Kasumi-1 (cell line): ENCODE measurements at regions not wholly inside any gene's neighbourhood (a gene's known extent, or its start where the extent isn't known, plus 50 kb on each side); places are given as distances from the start of the nearest gene placed in this dataset.
"Not testable (repeated sequence)": the region's sequence is repeated elsewhere in the genome, so short reads cannot be mapped to it uniquely, and the experiment has no call there.

Experiments
- DNase-seq, 2 experiments: peaks; one replicate each; lab custom pipeline; 2025; lab: John Stamatoyannopoulos, UW

DNA sequence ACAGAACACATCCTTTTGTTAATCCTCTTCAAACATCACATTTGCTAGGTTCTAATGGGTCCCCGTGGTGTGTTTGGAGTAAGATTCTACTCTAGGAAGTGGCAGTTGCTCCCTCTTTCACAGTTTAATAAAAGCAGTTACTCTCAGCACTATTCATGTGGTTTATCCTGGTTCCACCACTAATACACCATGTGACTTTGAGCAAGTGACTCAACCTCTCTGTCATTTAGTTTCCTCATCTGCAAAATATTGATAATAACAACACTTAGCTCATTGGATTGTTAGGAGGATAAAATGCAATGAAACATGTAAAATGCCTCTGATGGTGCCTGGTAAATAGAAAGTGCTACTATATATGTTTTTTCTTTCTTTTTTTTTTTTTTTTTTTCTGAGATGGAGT lies 488.0 kb upstream of the NOX3 start:
- no peak for DNase-seq

DNA sequence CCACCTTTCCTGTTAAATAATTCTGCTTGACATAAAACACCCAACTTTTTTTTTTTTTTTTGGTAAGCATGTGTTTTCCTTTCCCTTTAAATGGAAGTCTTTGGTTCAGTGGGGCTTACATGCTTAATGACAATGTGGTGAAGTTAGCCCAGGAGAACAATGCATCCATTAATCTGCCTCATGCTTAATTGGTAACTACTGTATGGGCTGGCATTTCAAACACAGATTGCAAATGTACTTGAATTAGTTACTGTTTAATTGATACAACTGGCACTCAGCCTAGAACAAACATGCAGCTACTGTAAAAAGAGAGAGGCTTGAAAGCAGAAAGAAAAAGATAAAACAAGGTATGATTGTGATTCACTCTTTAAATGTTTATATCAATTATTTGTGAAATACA lies 483.6 kb upstream of the NOX3 start:
- DNase-seq, result no peak

- no peak for DNase-seq
These were observed 480.9 kb upstream of the NOX3 start for GRCh38 chr6:155936551-155936950.

DNA sequence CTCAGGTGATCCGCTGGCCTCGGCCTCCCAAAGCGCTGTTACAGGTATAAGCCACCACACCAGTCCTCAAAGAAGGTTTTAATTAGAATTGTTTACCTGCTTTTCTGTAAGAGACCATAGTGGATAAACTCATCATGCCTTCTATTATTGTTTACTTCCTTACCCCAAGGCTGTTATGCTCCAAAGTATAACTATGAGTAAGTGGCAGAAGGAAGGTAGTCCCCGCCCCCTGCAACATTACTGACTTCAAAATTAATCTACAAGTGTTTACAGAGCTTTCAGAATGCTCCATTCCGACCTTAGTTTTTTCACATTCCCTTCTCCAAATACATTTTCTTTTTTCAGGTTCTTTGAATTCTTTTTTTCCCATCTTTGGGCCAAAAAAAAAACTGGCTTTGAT lies 480.5 kb upstream of the NOX3 start:
- no peak for DNase-seq

- DNase-seq, result no peak
These were observed 461.4 kb upstream of the NOX3 start for GRCh38 chr6:155916846-155917624.

DNA sequence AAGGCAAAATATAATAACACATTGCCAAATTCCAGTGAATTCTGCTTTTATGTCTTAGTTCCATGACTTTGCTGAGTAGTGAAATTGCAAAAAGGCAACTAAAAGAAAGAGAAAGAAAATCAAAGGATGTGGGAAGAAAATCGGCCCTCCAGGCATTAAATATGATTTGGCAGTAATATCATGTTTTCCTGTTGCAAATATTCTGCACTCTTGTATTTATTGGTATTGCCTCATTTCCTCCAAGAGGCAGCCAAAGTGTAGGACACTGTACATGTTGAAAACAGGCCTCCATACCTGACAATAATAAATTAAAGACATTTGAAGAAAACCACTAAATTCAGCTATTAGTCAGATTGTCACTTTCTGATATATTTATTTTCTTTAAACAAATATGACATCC lies 460.0 kb upstream of the NOX3 start:
- DNase-seq, result no peak

DNA sequence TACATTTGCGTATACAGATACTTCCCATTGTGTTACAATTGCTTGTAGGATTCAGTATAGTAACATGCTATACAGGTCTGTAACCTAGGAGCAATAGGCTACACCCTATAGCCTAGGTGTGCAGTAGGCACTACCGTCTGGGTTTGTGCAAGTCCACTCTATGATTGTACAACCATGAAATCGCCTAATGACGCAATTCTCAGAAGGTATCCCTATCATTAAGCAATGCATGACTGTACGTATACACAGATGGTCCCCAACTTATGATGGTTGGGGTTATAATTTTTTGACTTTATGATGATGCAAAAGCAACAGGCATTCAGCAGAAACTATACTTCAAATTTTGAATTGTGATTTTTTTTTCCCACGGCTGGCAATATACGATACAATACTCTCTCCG lies 458.2 kb upstream of the NOX3 start:
- DNase-seq, result no peak

GRCh38 chr6:155909710-155910109 lies 454.1 kb upstream of the NOX3 start:
- DNase-seq, result no peak

DNA sequence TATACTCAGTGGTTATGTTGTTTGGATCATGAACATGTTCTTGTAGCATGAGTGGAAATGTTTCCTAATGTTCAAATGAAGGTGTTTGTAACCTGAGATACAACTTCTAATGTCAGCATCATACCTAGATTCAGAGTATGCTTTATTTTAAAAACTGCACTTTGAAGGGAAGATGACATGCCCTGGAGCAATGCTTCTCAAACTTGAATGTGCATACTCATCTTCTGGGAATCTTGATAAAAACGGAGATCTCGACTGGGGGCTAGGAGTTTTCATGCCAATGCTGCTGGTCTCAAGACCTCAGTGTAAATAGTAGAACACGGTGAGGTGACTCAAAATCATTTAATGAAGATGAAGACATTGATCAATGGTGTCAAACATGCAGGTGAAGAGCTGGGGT lies 440.0 kb upstream of the NOX3 start:
- DNase-seq, result no peak

DNA sequence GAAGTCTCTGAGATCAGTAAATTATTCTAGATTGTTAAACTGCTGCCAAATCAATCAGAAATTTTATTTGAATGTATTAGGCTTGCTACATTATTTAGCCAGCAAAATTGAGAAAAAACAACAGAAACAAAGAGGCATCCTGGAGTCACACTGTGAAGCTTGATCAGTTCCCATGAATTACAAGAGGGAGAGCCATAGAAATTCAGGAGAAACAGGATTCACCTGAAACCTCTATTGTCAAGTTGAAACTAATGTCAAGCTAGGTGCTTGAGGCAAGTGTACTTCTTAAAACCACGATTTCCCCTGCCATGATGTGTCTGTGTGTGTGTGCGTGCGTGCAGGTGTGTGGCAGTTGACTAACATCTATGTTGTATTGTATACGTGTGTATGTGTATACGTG lies 439.1 kb upstream of the NOX3 start:
- no peak for DNase-seq

DNA sequence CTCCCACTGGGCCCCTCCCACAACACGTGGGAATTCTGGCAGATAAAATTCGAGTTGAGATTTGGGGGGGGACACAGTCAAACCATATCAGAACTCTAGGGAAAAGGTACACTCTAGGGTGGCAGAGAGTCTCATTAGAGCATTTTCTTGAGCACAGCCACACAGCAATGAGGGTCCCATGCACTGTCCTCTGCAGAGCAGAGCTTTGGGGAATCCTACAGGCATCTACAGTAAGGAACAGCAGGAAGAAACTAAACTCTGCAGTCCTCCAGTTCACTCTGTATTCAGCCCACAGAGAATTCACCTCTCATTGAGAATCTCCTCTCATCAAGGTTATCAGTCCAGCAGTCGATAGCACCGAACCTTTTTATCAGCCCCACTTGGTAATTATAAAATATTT lies 438.6 kb upstream of the NOX3 start:
- DNase-seq, result no peak

- no peak for DNase-seq
These were observed 434.8 kb upstream of the NOX3 start for GRCh38 chr6:155890409-155890808.

DNA sequence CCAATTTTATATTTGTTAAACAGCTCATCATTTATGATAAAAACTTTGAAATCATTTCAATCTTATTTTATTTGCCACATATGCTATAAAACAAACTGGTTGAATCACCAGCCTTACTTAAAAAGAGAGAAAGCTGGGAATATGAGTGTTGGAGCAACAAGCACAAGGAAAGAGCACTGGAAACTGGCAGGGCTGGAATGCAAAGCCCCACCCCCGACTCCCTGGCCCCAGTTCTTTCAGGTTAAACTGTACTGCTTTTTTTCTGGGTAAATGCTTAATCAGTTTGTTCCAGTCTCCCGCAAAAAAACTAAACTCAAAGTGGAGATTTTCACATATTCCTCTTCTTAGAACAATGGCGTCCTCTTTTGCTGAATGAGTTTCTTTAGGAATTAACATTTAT lies 433.8 kb upstream of the NOX3 start:
- DNase-seq, result no peak

DNA sequence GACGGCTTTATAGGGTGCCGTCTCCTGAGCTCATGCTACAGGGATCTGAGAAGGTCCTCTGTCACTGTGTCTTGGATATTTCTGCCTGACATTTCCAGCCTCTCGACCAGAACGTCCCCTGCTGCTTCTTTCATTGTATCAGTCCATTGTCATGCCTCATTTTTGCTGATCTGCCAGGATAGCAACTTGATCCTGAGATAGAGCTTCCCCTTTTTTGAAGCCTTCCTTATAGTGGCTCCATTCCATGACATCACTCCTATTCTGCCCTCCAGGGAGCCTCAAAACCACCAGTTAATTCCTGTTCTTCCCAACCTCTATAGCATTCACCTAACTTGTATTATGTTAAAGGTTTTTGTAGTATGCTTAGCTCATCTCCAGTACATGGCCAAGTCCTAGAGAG lies 431.8 kb upstream of the NOX3 start:
- peak; percentile 53 to 68 for DNase-seq

DNA sequence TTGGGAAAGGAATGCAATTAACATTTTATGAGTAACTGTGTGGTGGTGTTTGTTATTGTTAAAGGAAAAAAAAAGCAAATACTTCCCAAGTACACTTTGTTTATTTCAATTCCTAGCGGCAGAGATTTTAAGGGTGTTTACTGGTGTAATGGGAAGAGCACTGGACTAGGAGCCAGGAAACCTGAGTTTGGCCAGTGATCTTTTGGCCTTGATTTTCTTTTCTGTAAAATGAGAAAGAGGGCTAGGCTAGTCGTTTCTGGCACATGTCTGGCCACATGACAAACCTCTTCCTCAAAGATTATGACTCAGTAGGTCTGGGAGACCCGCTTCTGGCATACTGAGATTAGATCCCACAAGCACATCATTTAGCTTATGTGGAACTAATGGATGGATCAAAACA lies 428.1 kb upstream of the NOX3 start:
- no peak for DNase-seq

GRCh38 chr6:155883334-155883731 lies 427.7 kb upstream of the NOX3 start:
- DNase-seq, result no peak

DNA sequence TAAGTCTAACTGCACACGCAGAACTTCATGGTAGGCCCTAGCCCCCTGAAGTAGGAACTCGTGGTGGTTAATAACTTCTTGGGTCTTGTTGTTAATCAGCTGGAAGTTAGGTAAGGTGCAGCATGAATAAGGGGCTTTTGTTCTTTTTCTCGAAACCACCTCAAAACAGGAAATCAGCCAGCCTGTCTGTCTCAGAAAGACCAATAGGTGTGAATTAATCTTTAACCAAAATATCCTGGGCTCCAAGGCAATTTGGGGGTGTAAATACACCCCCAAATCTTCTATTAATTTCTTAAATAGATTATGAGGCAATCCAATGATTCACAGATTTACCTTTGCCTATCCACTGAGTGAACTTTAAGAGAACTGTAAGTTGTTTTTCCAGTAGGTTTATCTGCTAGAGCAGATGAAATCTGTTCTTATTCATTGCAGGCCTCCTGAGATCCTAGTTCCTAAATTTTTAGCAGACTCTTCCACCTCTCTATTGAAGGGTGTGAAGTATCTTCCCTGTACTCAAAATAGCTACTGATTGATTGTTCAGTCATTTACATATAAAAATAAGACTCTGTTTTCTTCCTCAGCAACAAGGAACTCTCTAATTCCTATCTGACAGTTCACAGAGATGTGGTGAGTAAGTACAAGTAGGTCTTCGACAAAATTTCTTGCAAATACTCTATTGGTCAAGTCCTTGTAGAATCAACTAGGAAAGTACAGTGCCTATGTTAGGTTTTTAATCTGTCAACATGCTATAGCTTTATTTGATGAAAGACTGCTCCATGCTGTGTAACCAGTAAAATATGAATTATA lies 427.1 kb upstream of the NOX3 start:
- no peak for DNase-seq

GRCh38 chr6:155881826-155882526 lies 426.3 kb upstream of the NOX3 start:
- DNase-seq, result no peak

- DNase-seq, result no peak
These were observed 425.3 kb upstream of the NOX3 start for GRCh38 chr6:155880900-155881299.

DNA sequence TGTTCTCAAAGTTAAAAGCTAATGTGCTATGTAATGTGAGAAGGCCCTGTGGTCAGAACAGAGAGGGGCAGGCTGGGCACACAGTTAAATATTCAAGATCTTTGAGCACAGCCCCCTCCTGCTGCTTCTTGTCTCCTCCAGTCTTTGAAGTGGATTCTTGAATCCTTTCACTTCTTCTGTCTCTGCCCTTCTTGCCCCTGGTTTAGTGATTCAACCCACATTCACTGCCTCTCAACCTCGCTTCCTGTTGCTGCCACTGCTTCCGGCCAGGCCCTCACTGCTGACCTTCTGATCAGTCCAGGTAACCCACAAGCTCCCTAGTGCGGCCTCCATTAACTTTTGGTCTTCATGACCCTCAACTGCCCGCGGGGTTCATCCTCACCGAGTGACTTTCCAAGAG lies 417.3 kb upstream of the NOX3 start:
- no peak for DNase-seq

- no peak for DNase-seq
These were observed 412.0 kb upstream of the NOX3 start for GRCh38 chr6:155867682-155868081.

GRCh38 chr6:155866676-155867390 lies 411.2 kb upstream of the NOX3 start:
- not testable (repeated sequence) for DNase-seq
